Esophagus (tissue), 2 donors: ENCODE measurements at regions not wholly inside any gene's neighbourhood (a gene's known extent, or its start where the extent isn't known, plus 50 kb on each side); places are given as distances from the start of the nearest gene placed in this dataset.

Experiments
- H3K27ac ChIP-seq, 2 donors: one replicate each; pipeline ENCODE4 v1.5.1; 2013; ENCODE audit warnings: low read depth in 2 of 2, mild to moderate bottlenecking in 2 of 2, inconsistent platforms in 1 of 2, low read length in 1 of 2, moderate library complexity in 1 of 2
- H3K27me3 ChIP-seq, 2 donors: one replicate each; pipeline ENCODE4 v1.6.1; 2013; ENCODE audit warnings: low read length in 2 of 2, control low read depth in 1 of 2, mild to moderate bottlenecking in 1 of 2; ENCODE audit not compliant: insufficient read depth in 2 of 2, control insufficient read depth in 1 of 2
- H3K36me3 ChIP-seq, 2 donors: one replicate each; pipeline ENCODE4 v1.6.1; 2013; ENCODE audit warnings: low read length in 1 of 2; ENCODE audit not compliant: control insufficient read depth in 2 of 2, insufficient read depth in 2 of 2
- H3K4me1 ChIP-seq, 2 donors: one replicate each; pipeline ENCODE4 v1.6.1; 2013; ENCODE audit warnings: low read length in 1 of 2; ENCODE audit not compliant: control insufficient read depth in 2 of 2, insufficient read depth in 2 of 2
- H3K4me3 ChIP-seq, 2 donors: one replicate each; pipeline ENCODE4 v1.5.1; 2013; ENCODE audit warnings: low read length in 2 of 2, mild to moderate bottlenecking in 2 of 2, low read depth in 1 of 2, moderate library complexity in 1 of 2
- H3K9me3 ChIP-seq, 2 donors: one replicate each; pipeline ENCODE4 v1.6.1; 2013; ENCODE audit warnings: mild to moderate bottlenecking in 2 of 2, low read depth in 1 of 2, low read length in 1 of 2, moderate library complexity in 1 of 2; ENCODE audit not compliant: control insufficient read depth in 2 of 2, insufficient read depth in 1 of 2
- WGBS, 2 donors: extraction: QIAGEN DNeasy Blood & Tissue Kit; methylation state at CpG; one replicate each; pipeline ENCODE4 v1.1.7; 2013; 5-methylcytosine and 5-hydroxymethylcytosine counted together
- donor health status: healthy with polysubstance abuse.
- donor health status: Bipolar disorder and iron deficiency.

DNA sequence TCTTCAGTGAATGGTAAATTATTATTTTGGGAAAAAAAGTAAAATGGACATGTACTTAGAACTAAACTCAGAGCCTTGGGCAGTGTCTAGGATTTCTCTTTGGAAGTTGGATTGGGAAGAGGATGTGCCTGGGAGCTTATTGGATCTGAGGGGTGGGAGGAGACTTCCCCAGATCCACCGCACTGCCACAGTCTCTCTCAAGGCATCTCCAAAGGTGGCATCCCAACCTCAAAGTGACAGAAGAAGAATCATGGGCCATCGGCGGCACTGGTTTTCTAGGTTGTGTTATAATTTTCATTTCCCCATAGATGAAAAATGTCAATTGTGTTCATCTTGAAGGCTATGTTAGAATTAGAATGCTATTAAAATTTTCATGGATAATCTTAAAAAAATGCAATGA lies 66.8 kb upstream of the CD93 start:
- Histone ChIP-seq H3K9me3 (no peaks in the 10 kb centered on the region), H3K27me3 (no peaks in the 10 kb centered on the region), H3K36me3 (no peaks in the 10 kb centered on the region), H3K4me3 (no peak overlapping the region), H3K4me1 (peaks cover 8 to 26% of the 10 kb centered on the region in 2 donors), H3K27ac (no peak overlapping the region)
- 96 to 97% methylated on average over 3 of the region's 3 CpGs for WGBS, 2 donors

DNA sequence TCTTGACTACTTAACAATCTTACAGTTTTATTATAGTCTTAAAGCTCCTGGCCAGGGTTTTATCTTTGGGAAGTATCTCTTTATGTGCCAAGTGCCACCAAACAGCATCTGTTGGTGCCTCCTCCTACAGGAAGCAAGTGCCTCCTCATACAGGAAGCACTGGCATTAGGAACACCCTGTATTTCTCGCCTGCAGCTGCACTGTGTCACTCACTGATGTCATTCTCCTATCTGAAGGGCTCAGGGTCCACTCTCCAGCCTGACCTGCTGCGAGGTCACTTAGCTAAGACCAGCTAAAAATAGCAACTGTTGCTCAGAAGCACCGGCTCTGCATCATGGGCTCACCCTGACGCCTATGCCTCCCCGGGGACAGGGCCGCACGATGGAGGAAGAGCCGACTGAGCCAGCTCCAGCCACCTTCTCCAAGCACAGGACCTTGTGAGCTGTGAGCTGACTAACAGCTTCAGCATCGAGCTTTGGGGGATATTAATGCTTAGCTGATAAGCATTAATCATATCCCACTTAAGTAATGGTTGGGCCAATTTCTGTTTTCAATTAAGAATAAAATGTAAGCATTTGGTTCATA lies 66.3 kb upstream of the CD93 start:
- peaks cover 8 to 27% of the 10 kb centered on the region in 2 donors for H3K4me1 ChIP-seq
- H3K36me3 ChIP-seq: no peaks in the 10 kb centered on the region
- 54 to 61% methylated on average over 9 of the region's 9 CpGs for WGBS, 2 donors
- no peaks in the 10 kb centered on the region for H3K9me3 ChIP-seq
- H3K27me3 ChIP-seq: no peaks in the 10 kb centered on the region
- H3K4me3 ChIP-seq: no peak overlapping the region
- H3K27ac ChIP-seq: no peak overlapping the region

DNA sequence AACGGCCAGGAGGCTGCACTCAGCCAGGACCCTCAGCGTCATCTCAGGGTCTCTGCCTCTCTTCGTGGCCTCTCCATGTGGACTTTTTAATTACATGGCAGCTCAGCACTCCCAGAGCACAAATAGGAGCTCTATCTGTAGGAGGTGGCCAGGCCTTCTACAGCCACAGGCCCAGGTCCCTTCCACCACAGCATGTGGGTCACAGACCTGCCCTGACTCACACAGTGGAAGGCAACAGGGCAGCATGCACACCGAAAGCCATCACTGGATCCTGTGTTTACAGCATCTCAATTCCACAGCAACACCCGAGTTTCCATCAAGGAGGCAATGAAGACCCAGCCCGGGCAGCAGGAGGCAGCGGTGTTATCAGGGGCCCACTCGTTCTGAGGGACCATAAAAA lies 65.8 kb upstream of the CD93 start:
- H3K9me3 ChIP-seq: no peaks in the 10 kb centered on the region
- H3K4me3 ChIP-seq: no peak overlapping the region
- peaks cover 8 to 27% of the 10 kb centered on the region in 2 donors for H3K4me1 ChIP-seq
- H3K27me3 ChIP-seq: no peaks in the 10 kb centered on the region
- H3K27ac ChIP-seq: peak overlapping the region in 1 of 2 donors; percentile 37
- no peaks in the 10 kb centered on the region for H3K36me3 ChIP-seq
- 86 to 89% methylated on average over 8 of the region's 8 CpGs for WGBS, 2 donors

DNA sequence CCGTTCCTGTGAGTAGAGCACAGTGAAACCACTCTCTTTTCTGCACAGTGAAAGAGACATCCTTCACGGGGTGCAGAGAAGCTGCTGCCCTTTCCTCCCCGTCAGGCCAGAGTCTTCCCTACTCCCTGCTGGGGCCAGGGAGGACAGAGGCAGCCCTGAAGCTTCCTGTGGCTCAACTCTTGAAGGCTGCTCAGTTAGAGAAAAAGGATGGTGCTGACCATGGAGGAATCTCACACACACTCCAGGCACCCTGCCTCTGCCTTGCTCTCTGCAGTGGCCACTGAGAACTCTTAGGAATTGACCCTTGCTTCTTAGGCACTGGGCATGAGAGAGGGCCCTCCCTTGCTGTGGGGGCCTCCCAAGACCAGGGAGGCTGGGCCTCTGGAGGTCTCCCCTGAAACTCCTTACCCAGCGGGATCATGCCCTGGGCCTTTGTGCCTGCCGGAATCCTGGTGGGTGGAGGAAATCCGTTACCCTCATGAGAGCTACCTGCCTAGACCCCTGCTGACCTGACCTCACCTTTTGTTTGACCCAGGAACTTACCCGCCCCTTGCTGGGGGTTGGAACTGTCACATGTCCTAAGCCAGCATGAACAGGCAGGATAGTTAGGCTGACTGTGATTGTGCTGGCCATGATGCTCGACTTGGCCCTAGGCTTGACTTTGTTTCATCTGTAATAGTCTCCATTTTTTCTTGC lies 65.0 kb upstream of the CD93 start:
- 84 to 87% methylated on average over 8 of the region's 8 CpGs for WGBS, 2 donors
- Histone ChIP-seq H3K27me3 (no peaks in the 10 kb centered on the region), H3K27ac (no peak overlapping the region), H3K9me3 (no peaks in the 10 kb centered on the region), H3K4me1 (peaks cover 8 to 23% of the 10 kb centered on the region in 2 donors), H3K4me3 (no peak overlapping the region), H3K36me3 (no peaks in the 10 kb centered on the region)

GRCh38 chr20:23150304-23151007 lies 64.3 kb upstream of the CD93 start:
- Histone ChIP-seq H3K27me3 (no peaks in the 10 kb centered on the region), H3K9me3 (no peaks in the 10 kb centered on the region), H3K27ac (peak overlapping the region in 1 of 2 donors; percentile 34), H3K36me3 (no peaks in the 10 kb centered on the region), H3K4me1 (peaks cover 8 to 20% of the 10 kb centered on the region in 2 donors), H3K4me3 (no peak overlapping the region)
- 54 to 57% methylated on average over 8 of the region's 8 CpGs for WGBS, 2 donors

GRCh38 chr20:23149623-23150279 lies 63.6 kb upstream of the CD93 start:
- Histone ChIP-seq H3K4me3 (no peak overlapping the region), H3K36me3 (no peaks in the 10 kb centered on the region), H3K9me3 (no peaks in the 10 kb centered on the region), H3K27me3 (no peaks in the 10 kb centered on the region), H3K4me1 (peaks cover 8 to 26% of the 10 kb centered on the region in 2 donors), H3K27ac (no peak overlapping the region)
- WGBS, 2 donors: 81% methylated on average over 7 of the region's 7 CpGs

DNA sequence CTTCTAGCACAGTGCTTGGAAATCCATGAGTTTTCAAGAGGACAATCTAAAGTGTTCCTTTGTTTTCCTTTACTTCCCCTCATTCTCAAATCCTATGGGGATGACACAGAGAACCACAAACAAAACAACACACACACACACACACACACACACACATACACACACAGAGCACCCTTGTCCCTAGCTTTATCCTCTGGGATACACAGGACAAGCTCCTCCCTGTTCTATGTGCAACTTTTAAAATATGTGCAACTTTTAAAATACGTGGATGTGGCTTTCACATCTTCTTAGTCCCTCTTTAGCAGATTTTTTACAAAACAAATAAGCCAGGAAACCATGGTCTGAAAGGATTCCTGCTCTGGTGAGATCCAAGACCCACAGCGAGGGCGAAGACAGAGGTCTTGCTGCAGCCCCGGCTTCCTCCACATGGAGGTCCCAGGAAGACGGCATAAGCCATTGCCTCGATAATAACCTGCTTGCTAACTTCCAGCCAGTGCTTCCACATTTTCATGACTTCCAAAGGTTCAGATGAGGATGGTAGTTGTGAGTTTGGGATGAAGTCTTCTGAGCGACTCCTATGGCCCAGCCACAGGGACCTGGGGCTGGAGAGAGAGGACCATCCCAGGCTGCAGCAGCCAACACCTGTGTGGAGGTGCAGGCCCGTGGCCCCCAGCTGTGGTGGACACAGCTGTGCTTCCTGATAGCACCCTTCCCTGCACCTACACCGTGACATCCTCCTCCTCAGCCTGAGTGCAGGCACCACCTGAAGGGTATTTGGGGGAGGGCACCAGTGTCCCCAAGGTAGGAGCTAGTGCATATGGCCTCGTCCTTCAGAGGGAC lies 62.8 kb upstream of the CD93 start:
- 90 to 93% methylated on average over 10 of the region's 10 CpGs for WGBS, 2 donors
- H3K9me3 ChIP-seq: no peaks in the 10 kb centered on the region
- H3K27me3 ChIP-seq: no peaks in the 10 kb centered on the region
- H3K4me3 ChIP-seq: no peak overlapping the region
- H3K36me3 ChIP-seq: no peaks in the 10 kb centered on the region
- H3K27ac ChIP-seq: peak overlapping the region in 1 of 2 donors; percentile 80
- peaks cover 8 to 32% of the 10 kb centered on the region in 2 donors for H3K4me1 ChIP-seq

GRCh38 chr20:23147964-23148730 lies 62.0 kb upstream of the CD93 start:
- no peak overlapping the region for H3K4me3 ChIP-seq
- peaks cover 8 to 35% of the 10 kb centered on the region in 2 donors for H3K4me1 ChIP-seq
- H3K9me3 ChIP-seq: no peaks in the 10 kb centered on the region
- H3K36me3 ChIP-seq: no peaks in the 10 kb centered on the region
- WGBS, 2 donors: 53 to 60% methylated on average over 9 of the region's 9 CpGs
- peak overlapping the region; percentile 80 to 95 for H3K27ac ChIP-seq
- no peaks in the 10 kb centered on the region for H3K27me3 ChIP-seq
